Peyer's patch (tissue), 4 donors: ENCODE measurements at regions not wholly inside any gene's neighbourhood (a gene's known extent, or its start where the extent isn't known, plus 50 kb on each side); places are given as distances from the start of the nearest gene placed in this dataset.
A peak's percentile ranks its signal among the peaks of the same experiment; 100 is the strongest.

Source experiments
- DNase-seq, 3 donors: peaks; one replicate each; pipeline ENCODE4 v3.0.0-alpha.2; 2017 to 2019
- H3K27ac ChIP-seq, 4 donors: fragments of 200-600 bp; sonication (generic); one replicate each; pipeline ENCODE4 v1.5.1; 2016 to 2019
- H3K27me3 ChIP-seq, 2 donors: fragments of 200-600 bp; sonication (generic); one replicate each; pipeline ENCODE4 v1.5.1; 2019
- H3K36me3 ChIP-seq, 3 donors: fragments of 200-600 bp; sonication (generic); one replicate each; pipeline ENCODE4 v1.5.1; 2016 to 2019
- H3K4me1 ChIP-seq, 4 donors: fragments of 200-600 bp; sonication (generic); one replicate each; pipeline ENCODE4 v1.5.1; 2016 to 2019
- H3K4me3 ChIP-seq, 4 donors: fragments of 200-600 bp; sonication (generic); 1 replicate in 3 of 4; 2 replicates in 1 of 4; pipeline ENCODE4 v1.5.1; 2016 to 2019; ENCODE audit warnings: mild to moderate bottlenecking in 1 of 4
- H3K9me3 ChIP-seq, 4 donors: fragments of 200-600 bp; sonication (generic); one replicate each; pipeline ENCODE4 v1.5.1; 2016 to 2019; ENCODE audit warnings: mild to moderate bottlenecking in 1 of 4
- CTCF ChIP-seq, 6 experiments: fragments of 450-650 bp in 4 of 6; fragments of 200-600 bp in 2 of 6; sonication (generic) in 1 of 6; IDR thresholded peaks; one replicate each; pipeline ENCODE4 v1.5.1; 2017 to 2019; ENCODE audit warnings: antibody characterized with exemption in 6 of 6, mild to moderate bottlenecking in 3 of 6, moderate library complexity in 1 of 6
- POLR2A ChIP-seq, 2 donors: fragments of 450-650 bp; IDR thresholded peaks; one replicate each; pipeline ENCODE4 v1.5.1; 2017; ENCODE audit warnings: antibody characterized with exemption in 2 of 2, mild to moderate bottlenecking in 2 of 2, moderate library complexity in 2 of 2

- TF ChIP-seq POLR2A (IDR thresholded peaks at IDR 0.05) (no peak), CTCF (IDR thresholded peaks at IDR 0.05) (no peak)
- Histone ChIP-seq H3K4me1 (no peaks in the 10 kb centered on the region), H3K27me3 (no peaks in the 10 kb centered on the region), H3K36me3 (no peaks in the 10 kb centered on the region), H3K9me3 (no peaks in the 10 kb centered on the region), H3K27ac (no peak overlapping the region), H3K4me3 (no peak overlapping the region)
- DNase-seq: no peak
Measured at GRCh38 chr12:67496581-67496980, 152.0 kb upstream of the DYRK2 start.

- Histone ChIP-seq H3K9me3 (no peaks in the 10 kb centered on the region), H3K4me1 (no peaks in the 10 kb centered on the region), H3K4me3 (no peak overlapping the region), H3K27me3 (no peaks in the 10 kb centered on the region), H3K27ac (no peak overlapping the region), H3K36me3 (no peaks in the 10 kb centered on the region)
- no peak for TF ChIP-seq CTCF (IDR thresholded peaks at IDR 0.05)
- TF ChIP-seq POLR2A (IDR thresholded peaks at IDR 0.05): no peak
- no peak for DNase-seq
Measured at GRCh38 chr12:67498991-67499390, 149.6 kb upstream of the DYRK2 start.

GRCh38 chr12:67501362-67501761 is 147.2 kb upstream of the DYRK2 start:
- Histone ChIP-seq H3K27me3 (no peaks in the 10 kb centered on the region), H3K9me3 (no peaks in the 10 kb centered on the region), H3K4me1 (no peaks in the 10 kb centered on the region), H3K4me3 (no peak overlapping the region), H3K27ac (peak overlapping the region in 2 of 4 donors; percentile 44 to 47), H3K36me3 (no peaks in the 10 kb centered on the region)
- no peak for DNase-seq
- TF ChIP-seq CTCF (IDR thresholded peaks at IDR 0.05) (no peak), POLR2A (IDR thresholded peaks at IDR 0.05) (no peak)

- H3K9me3 ChIP-seq: no peaks in the 10 kb centered on the region
- no peak overlapping the region for H3K27ac ChIP-seq
- no peaks in the 10 kb centered on the region for H3K36me3 ChIP-seq
- DNase-seq: no peak
- TF ChIP-seq POLR2A (IDR thresholded peaks at IDR 0.05) (no peak), CTCF (IDR thresholded peaks at IDR 0.05) (no peak)
- H3K4me1 ChIP-seq: peaks cover 0 to 1% (median 0%) of the 10 kb centered on the region in 4 donors
- H3K27me3 ChIP-seq: no peaks in the 10 kb centered on the region
- no peak overlapping the region for H3K4me3 ChIP-seq
Measured at GRCh38 chr12:67504026-67504425, 144.5 kb upstream of the DYRK2 start.

GRCh38 chr12:67506739-67507138 is 141.8 kb upstream of the DYRK2 start:
- Histone ChIP-seq H3K4me3 (no peak overlapping the region), H3K27me3 (no peaks in the 10 kb centered on the region), H3K27ac (no peak overlapping the region), H3K9me3 (no peaks in the 10 kb centered on the region), H3K4me1 (peaks cover 0 to 7% (median 0%) of the 10 kb centered on the region in 4 donors), H3K36me3 (no peaks in the 10 kb centered on the region)
- no peak for DNase-seq
- TF ChIP-seq CTCF (IDR thresholded peaks at IDR 0.05) (no peak), POLR2A (IDR thresholded peaks at IDR 0.05) (no peak)

GRCh38 chr12:67508830-67509229 is 139.7 kb upstream of the DYRK2 start:
- no peaks in the 10 kb centered on the region for H3K27me3 ChIP-seq
- peaks cover 0 to 7% (median 0%) of the 10 kb centered on the region in 4 donors for H3K4me1 ChIP-seq
- no peak overlapping the region for H3K4me3 ChIP-seq
- H3K27ac ChIP-seq: no peak overlapping the region
- no peaks in the 10 kb centered on the region for H3K36me3 ChIP-seq
- no peak for TF ChIP-seq CTCF (IDR thresholded peaks at IDR 0.05)
- TF ChIP-seq POLR2A (IDR thresholded peaks at IDR 0.05): no peak
- H3K9me3 ChIP-seq: no peaks in the 10 kb centered on the region
- DNase-seq: no peak
